ENCODE measurements at regions not wholly inside any gene's neighbourhood (a gene's known extent, or its start where the extent isn't known, plus 50 kb on each side); places are given as distances from the start of the nearest gene placed in this dataset.

- no peak for DNase-seq
- TF ChIP-seq CTCF (IDR thresholded peaks at IDR 0.05; ENCODE audit: partially characterized antibody, unreplicated experiment), result no peak
- no peak overlapping the region for H3K27ac Mint-ChIP-seq (ENCODE audit: unreplicated experiment)
- no peak overlapping the region for H3K4me3 Mint-ChIP-seq (ENCODE audit: unreplicated experiment)
- no peaks in the 10 kb centered on the region for H3K36me3 Mint-ChIP-seq (ENCODE audit: unreplicated experiment)
- H3K27me3 Mint-ChIP-seq (ENCODE audit: unreplicated experiment), result no peaks in the 10 kb centered on the region
- H3K9me3 Mint-ChIP-seq (ENCODE audit: unreplicated experiment), result no peaks in the 10 kb centered on the region
- H3K4me1 Mint-ChIP-seq (ENCODE audit: low read depth, unreplicated experiment), result no peaks in the 10 kb centered on the region
Observed at GRCh38 chr6:121520337-121521163, 85.1 kb downstream of the GJA1 start.

DNA sequence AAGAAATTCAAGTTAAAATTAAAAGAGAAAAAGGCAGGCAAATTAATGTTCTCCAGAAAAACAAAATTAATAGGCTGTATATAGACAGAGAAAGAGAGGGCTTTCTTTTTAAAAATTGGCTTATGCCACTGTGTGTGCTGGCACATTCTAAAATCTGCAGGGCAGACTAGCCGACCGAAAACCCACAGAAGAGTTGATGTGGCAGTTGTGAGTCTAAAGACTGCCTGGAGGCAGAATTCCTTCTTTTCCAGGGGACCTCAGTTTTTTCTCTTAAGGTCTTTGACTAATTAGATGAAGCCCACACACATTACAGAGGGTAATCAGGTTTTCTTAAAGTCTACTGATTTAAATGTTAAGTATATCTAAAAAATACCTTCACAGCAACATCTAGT is 85.7 kb downstream of the GJA1 start:
- H3K9me3 Mint-ChIP-seq (ENCODE audit: unreplicated experiment), result no peaks in the 10 kb centered on the region
- TF ChIP-seq CTCF (IDR thresholded peaks at IDR 0.05; ENCODE audit: partially characterized antibody, unreplicated experiment), result no peak
- H3K4me1 Mint-ChIP-seq (ENCODE audit: low read depth, unreplicated experiment), result no peaks in the 10 kb centered on the region
- H3K4me3 Mint-ChIP-seq (ENCODE audit: unreplicated experiment), result no peak overlapping the region
- no peaks in the 10 kb centered on the region for H3K36me3 Mint-ChIP-seq (ENCODE audit: unreplicated experiment)
- no peaks in the 10 kb centered on the region for H3K27me3 Mint-ChIP-seq (ENCODE audit: unreplicated experiment)
- no peak overlapping the region for H3K27ac Mint-ChIP-seq (ENCODE audit: unreplicated experiment)
- no peak for DNase-seq

DNA sequence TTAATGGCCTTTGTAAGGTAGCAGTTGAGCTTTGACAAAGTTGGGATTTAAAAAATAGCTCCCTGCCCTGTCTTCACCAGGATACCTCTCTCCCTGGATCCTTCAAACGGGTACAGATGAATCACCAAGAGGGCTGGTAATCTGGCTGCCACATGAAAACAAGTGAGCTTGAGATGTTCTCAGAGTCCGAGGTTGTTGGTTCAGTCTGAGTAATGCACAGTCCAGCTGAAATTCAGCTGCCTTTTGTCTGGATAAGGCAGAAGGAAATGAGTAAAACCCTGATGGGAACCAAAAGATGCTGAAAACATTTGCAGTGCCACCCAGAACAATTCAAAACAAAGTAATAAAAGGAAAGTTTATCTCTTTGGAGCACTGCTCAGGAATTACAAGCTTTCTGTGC is 86.8 kb downstream of the GJA1 start:
- TF ChIP-seq CTCF (IDR thresholded peaks at IDR 0.05; ENCODE audit: partially characterized antibody, unreplicated experiment), result no peak
- Mint-ChIP-seq H3K4me1 (ENCODE audit: low read depth, unreplicated experiment) (no peaks in the 10 kb centered on the region), H3K27me3 (ENCODE audit: unreplicated experiment) (no peaks in the 10 kb centered on the region), H3K27ac (ENCODE audit: unreplicated experiment) (no peak overlapping the region), H3K4me3 (ENCODE audit: unreplicated experiment) (no peak overlapping the region), H3K36me3 (ENCODE audit: unreplicated experiment) (no peaks in the 10 kb centered on the region), H3K9me3 (ENCODE audit: unreplicated experiment) (no peaks in the 10 kb centered on the region)
- no peak for DNase-seq

GRCh38 chr6:121522771-121523386 is 87.4 kb downstream of the GJA1 start:
- no peaks in the 10 kb centered on the region for H3K27me3 Mint-ChIP-seq (ENCODE audit: unreplicated experiment)
- no peak for TF ChIP-seq CTCF (IDR thresholded peaks at IDR 0.05; ENCODE audit: partially characterized antibody, unreplicated experiment)
- no peak overlapping the region for H3K27ac Mint-ChIP-seq (ENCODE audit: unreplicated experiment)
- H3K4me3 Mint-ChIP-seq (ENCODE audit: unreplicated experiment), result no peak overlapping the region
- no peak for DNase-seq
- no peaks in the 10 kb centered on the region for H3K4me1 Mint-ChIP-seq (ENCODE audit: low read depth, unreplicated experiment)
- no peaks in the 10 kb centered on the region for H3K9me3 Mint-ChIP-seq (ENCODE audit: unreplicated experiment)
- H3K36me3 Mint-ChIP-seq (ENCODE audit: unreplicated experiment), result no peaks in the 10 kb centered on the region

DNA sequence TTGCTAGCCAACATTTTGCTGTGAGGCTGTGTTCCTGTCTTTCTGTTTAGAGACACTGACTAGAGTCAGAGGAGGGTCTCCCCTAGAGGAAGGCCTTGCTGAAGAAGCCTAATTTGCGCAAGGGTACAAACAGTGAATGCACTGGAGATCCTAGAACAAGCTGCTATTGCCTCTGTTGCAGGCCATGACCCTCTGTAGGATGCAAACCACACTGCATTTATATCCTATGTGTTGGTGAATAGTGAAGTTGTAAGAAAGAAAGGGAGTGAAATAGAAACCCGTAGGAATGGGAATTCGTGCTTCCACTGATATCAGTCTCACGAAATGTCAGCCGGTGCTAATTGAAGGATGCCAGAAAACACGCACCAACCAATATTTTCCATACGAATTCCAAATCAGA is 88.2 kb downstream of the GJA1 start:
- Mint-ChIP-seq H3K36me3 (ENCODE audit: unreplicated experiment) (no peaks in the 10 kb centered on the region), H3K4me1 (ENCODE audit: low read depth, unreplicated experiment) (no peaks in the 10 kb centered on the region), H3K9me3 (ENCODE audit: unreplicated experiment) (no peaks in the 10 kb centered on the region), H3K27me3 (ENCODE audit: unreplicated experiment) (no peaks in the 10 kb centered on the region), H3K4me3 (ENCODE audit: unreplicated experiment) (no peak overlapping the region), H3K27ac (ENCODE audit: unreplicated experiment) (no peak overlapping the region)
- TF ChIP-seq CTCF (IDR thresholded peaks at IDR 0.05; ENCODE audit: partially characterized antibody, unreplicated experiment), result no peak
- DNase-seq, result no peak
